Fibroblast of lung (primary cell): ENCODE measurements at regions not wholly inside any gene's neighbourhood (a gene's known extent, or its start where the extent isn't known, plus 50 kb on each side); places are given as distances from the start of the nearest gene placed in this dataset.

Experiments used
- DNase-seq, 2 donors: peaks; one replicate each; pipeline versions ENCODE4 v3.0.0 to v3.0.0-alpha.2; 2010; ENCODE audit warnings: low read depth in 2 of 2
- H2AFZ ChIP-seq: 2 replicates; pipeline ENCODE4 v1.5.1; 2012; ENCODE audit warnings: low read length, control low read depth, inconsistent platforms
- H3K27ac ChIP-seq: 2 replicates; pipeline ENCODE4 v1.5.1; 2011; ENCODE audit warnings: low read length, control low read depth; ENCODE audit not compliant: insufficient read depth
- H3K27me3 ChIP-seq: 2 replicates; pipeline ENCODE4 v1.5.1; 2011; ENCODE audit warnings: mild to moderate bottlenecking, low read length; ENCODE audit not compliant: control insufficient read depth, insufficient read depth
- H3K36me3 ChIP-seq: 2 replicates; pipeline ENCODE4 v1.5.1; 2011; ENCODE audit warnings: low read length; ENCODE audit not compliant: control insufficient read depth, insufficient read depth
- H3K4me1 ChIP-seq: 2 replicates; pipeline ENCODE4 v1.5.1; 2011; ENCODE audit warnings: low read length; ENCODE audit not compliant: control insufficient read depth, insufficient read depth; ENCODE audit errors: extremely low read depth
- H3K4me2 ChIP-seq: 2 replicates; pipeline ENCODE4 v1.5.1; 2011; ENCODE audit warnings: low read length, control low read depth; ENCODE audit not compliant: insufficient read depth; ENCODE audit errors: extremely low read depth
- H3K4me3 ChIP-seq, 4 experiments: fragments of 200-600 bp in 1 of 4; sonication (generic) in 1 of 4; replicated peaks in 1 of 4; 2 replicates each; pipeline ENCODE4 v1.5.1; 2011 to 2016; ENCODE audit warnings: low read length in 4 of 4, low read depth in 3 of 4, mild to moderate bottlenecking in 3 of 4, control low read depth in 2 of 4, inconsistent platforms in 1 of 4, mixed read lengths in 1 of 4; ENCODE audit not compliant: insufficient read depth in 1 of 4; ENCODE audit errors: control extremely low read depth in 1 of 4
- H3K79me2 ChIP-seq: 2 replicates; pipeline ENCODE4 v1.5.1; 2012; ENCODE audit warnings: mild to moderate bottlenecking, low read length, inconsistent platforms; ENCODE audit not compliant: control insufficient read depth, insufficient read depth
- H3K9ac ChIP-seq: 2 replicates; pipeline ENCODE4 v1.5.1; 2011; ENCODE audit warnings: mild to moderate bottlenecking, low read length, control low read depth; ENCODE audit not compliant: insufficient read depth
- H3K9me3 ChIP-seq: 2 replicates; pipeline ENCODE4 v1.5.1; 2012; ENCODE audit warnings: low read depth, low read length; ENCODE audit not compliant: control insufficient read depth, insufficient read depth
- H4K20me1 ChIP-seq: 2 replicates; pipeline ENCODE4 v1.5.1; 2011; ENCODE audit warnings: low read length; ENCODE audit not compliant: control insufficient read depth, insufficient read depth; ENCODE audit errors: extremely low read depth
- CTCF ChIP-seq, 2 donors: IDR thresholded peaks in 1 of 2; conservative IDR thresholded peaks in 1 of 2; 1 replicate in 1 of 2; 2 replicates in 1 of 2; pipeline ENCODE4 v1.5.1; 2011 to 2012; ENCODE audit warnings: low read length in 2 of 2, control low read depth in 1 of 2, inconsistent platforms in 1 of 2, low read depth in 1 of 2, mild to moderate bottlenecking in 1 of 2
- EZH2 ChIP-seq: IDR thresholded peaks from 2 replicates; pipeline ENCODE4 v1.5.1; 2012; ENCODE audit warnings: low read length, control low read depth, mild to moderate bottlenecking; ENCODE audit errors: missing control alignments

- no peak for DNase-seq
- TF ChIP-seq EZH2 (no peak), CTCF (conservative IDR thresholded peaks at IDR 0.05 in 1 of 2, IDR thresholded peaks at IDR 0.05 in 1 of 2; ENCODE audit: low read depth in 1 of 2, low read length in 2 of 2) (no peak)
- no peak overlapping the region for H3K27ac ChIP-seq
Measured at GRCh38 chrX:69284491-69284890, 119.2 kb upstream of the PJA1 start.

GRCh38 chrX:69282893-69283690 is 117.8 kb upstream of the PJA1 start:
- no peak overlapping the region for H3K4me3 ChIP-seq
- no peak overlapping the region for H3K4me2 ChIP-seq
- TF ChIP-seq CTCF (conservative IDR thresholded peaks at IDR 0.05 in 1 of 2, IDR thresholded peaks at IDR 0.05 in 1 of 2; ENCODE audit: low read depth in 1 of 2, low read length in 2 of 2) = no peak
- no peak for TF ChIP-seq EZH2
- no peaks in the 10 kb centered on the region for H3K9me3 ChIP-seq
- no peaks in the 10 kb centered on the region for H3K36me3 ChIP-seq
- H3K4me1 ChIP-seq = no peaks in the 10 kb centered on the region
- no peak overlapping the region for H3K27ac ChIP-seq
- no peak overlapping the region for H3K9ac ChIP-seq
- DNase-seq = no peak
- no peaks in the 10 kb centered on the region for H3K27me3 ChIP-seq
- H3K79me2 ChIP-seq = no peaks in the 10 kb centered on the region
- H4K20me1 ChIP-seq = no peaks in the 10 kb centered on the region
- H2AFZ ChIP-seq = no peak overlapping the region

More at GRCh38 chrX:69284491-69284890, 119.2 kb upstream of the PJA1 start:
- H3K36me3 ChIP-seq = no peaks in the 10 kb centered on the region
- H3K27me3 ChIP-seq = no peaks in the 10 kb centered on the region
- no peak overlapping the region for H2AFZ ChIP-seq
- no peaks in the 10 kb centered on the region for H3K4me1 ChIP-seq
- no peaks in the 10 kb centered on the region for H3K9me3 ChIP-seq
- H3K4me2 ChIP-seq = no peak overlapping the region
- H3K4me3 ChIP-seq = no peak overlapping the region
- H4K20me1 ChIP-seq = no peaks in the 10 kb centered on the region
- H3K79me2 ChIP-seq = no peaks in the 10 kb centered on the region
- no peak overlapping the region for H3K9ac ChIP-seq

- no peak overlapping the region for H3K4me3 ChIP-seq
- H3K9me3 ChIP-seq = no peaks in the 10 kb centered on the region
- no peak overlapping the region for H2AFZ ChIP-seq
- H4K20me1 ChIP-seq = no peaks in the 10 kb centered on the region
- no peaks in the 10 kb centered on the region for H3K79me2 ChIP-seq
- H3K27me3 ChIP-seq = peaks cover 6% of the 10 kb centered on the region
- no peak overlapping the region for H3K9ac ChIP-seq
- H3K4me1 ChIP-seq = no peaks in the 10 kb centered on the region
- no peak overlapping the region for H3K27ac ChIP-seq
- peak in 1 of 2 donors; percentile 5 for DNase-seq
- H3K36me3 ChIP-seq = no peaks in the 10 kb centered on the region
- no peak overlapping the region for H3K4me2 ChIP-seq
- TF ChIP-seq EZH2 (no peak), CTCF (conservative IDR thresholded peaks at IDR 0.05 in 1 of 2, IDR thresholded peaks at IDR 0.05 in 1 of 2; ENCODE audit: low read depth in 1 of 2, low read length in 2 of 2) (no peak)
Measured at GRCh38 chrX:69280933-69281332, 115.7 kb upstream of the PJA1 start.
